Progenitor cell of endocrine pancreas (in vitro differentiated cells): ENCODE measurements at regions not wholly inside any gene's neighbourhood (a gene's known extent, or its start where the extent isn't known, plus 50 kb on each side); places are given as distances from the start of the nearest gene placed in this dataset.

Experiments
- DNase-seq: peaks from one replicate; pipeline ENCODE4 v3.0.0; 2021; ENCODE audit warnings: low spot score; ENCODE audit not compliant: unreplicated experiment
- H3K27ac Mint-ChIP-seq: 2 replicates; pipeline ENCODE4 v1.8.0; 2021; ENCODE audit warnings: mild to moderate bottlenecking, moderate library complexity, mixed read lengths
- H3K27me3 Mint-ChIP-seq: 2 replicates; pipeline ENCODE4 v1.8.0; 2021; ENCODE audit warnings: mixed read lengths
- H3K36me3 Mint-ChIP-seq: 2 replicates; pipeline ENCODE4 v1.8.0; 2022; ENCODE audit warnings: mixed read lengths; ENCODE audit not compliant: insufficient read depth
- H3K4me1 Mint-ChIP-seq: 2 replicates; pipeline ENCODE4 v1.8.0; 2021; ENCODE audit warnings: low read depth, mixed read lengths
- H3K4me3 Mint-ChIP-seq: 2 replicates; pipeline ENCODE4 v1.8.0; 2021; ENCODE audit warnings: low read depth, mild to moderate bottlenecking, moderate library complexity, mixed read lengths
- H3K9me3 Mint-ChIP-seq: 2 replicates; pipeline ENCODE4 v1.8.0; 2021; ENCODE audit warnings: low read depth, mixed read lengths
- TF ChIP-seq, protein P1 (sequence below): fragments of 200-600 bp; sonication (generic); IDR thresholded peaks from one replicate; pipeline ENCODE4 v1.5.0; 2021; ENCODE audit warnings: antibody characterized with exemption, mild to moderate bottlenecking; ENCODE audit not compliant: unreplicated experiment

DNA sequence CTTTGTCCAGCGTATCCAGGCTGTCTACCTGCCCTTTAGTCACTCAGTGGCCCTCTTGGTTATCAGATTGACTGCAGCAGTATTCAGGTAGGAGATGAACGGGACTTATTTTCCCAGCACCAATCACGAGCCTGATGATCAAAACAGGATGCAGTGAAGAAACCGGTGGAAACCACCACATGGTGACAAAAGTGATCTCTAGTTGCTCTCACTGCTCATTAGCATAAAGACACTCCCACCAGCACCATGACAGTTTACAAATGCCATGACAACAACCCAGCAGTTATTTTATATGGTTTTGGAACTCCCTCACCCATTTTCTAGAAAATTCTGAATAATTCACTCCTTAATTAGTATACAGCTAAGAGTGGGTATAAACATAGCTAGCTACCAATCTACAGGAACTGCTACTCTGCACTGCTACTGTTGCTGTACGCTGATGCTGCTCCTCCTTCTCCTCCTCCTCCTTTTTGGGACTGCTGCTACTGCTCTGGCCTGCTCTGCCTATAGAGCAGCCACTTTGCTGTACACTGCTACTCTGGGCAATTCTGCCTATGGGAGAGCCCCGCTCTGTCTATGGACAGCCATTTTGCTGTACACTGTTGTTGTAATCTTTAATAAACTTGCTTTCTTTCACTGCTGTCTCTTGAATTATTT, 142.5 kb upstream of the SSTR1 start:
- peaks cover 8% of the 10 kb centered on the region for H3K9me3 Mint-ChIP-seq
- H3K27ac Mint-ChIP-seq = no peak overlapping the region
- no peaks in the 10 kb centered on the region for H3K27me3 Mint-ChIP-seq
- TF ChIP-seq, protein P1, sequence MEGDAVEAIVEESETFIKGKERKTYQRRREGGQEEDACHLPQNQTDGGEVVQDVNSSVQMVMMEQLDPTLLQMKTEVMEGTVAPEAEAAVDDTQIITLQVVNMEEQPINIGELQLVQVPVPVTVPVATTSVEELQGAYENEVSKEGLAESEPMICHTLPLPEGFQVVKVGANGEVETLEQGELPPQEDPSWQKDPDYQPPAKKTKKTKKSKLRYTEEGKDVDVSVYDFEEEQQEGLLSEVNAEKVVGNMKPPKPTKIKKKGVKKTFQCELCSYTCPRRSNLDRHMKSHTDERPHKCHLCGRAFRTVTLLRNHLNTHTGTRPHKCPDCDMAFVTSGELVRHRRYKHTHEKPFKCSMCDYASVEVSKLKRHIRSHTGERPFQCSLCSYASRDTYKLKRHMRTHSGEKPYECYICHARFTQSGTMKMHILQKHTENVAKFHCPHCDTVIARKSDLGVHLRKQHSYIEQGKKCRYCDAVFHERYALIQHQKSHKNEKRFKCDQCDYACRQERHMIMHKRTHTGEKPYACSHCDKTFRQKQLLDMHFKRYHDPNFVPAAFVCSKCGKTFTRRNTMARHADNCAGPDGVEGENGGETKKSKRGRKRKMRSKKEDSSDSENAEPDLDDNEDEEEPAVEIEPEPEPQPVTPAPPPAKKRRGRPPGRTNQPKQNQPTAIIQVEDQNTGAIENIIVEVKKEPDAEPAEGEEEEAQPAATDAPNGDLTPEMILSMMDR = no peak
- no peak for DNase-seq
- no peaks in the 10 kb centered on the region for H3K4me1 Mint-ChIP-seq
- H3K4me3 Mint-ChIP-seq = no peak overlapping the region
- H3K36me3 Mint-ChIP-seq = peaks cover 4% of the 10 kb centered on the region

DNA sequence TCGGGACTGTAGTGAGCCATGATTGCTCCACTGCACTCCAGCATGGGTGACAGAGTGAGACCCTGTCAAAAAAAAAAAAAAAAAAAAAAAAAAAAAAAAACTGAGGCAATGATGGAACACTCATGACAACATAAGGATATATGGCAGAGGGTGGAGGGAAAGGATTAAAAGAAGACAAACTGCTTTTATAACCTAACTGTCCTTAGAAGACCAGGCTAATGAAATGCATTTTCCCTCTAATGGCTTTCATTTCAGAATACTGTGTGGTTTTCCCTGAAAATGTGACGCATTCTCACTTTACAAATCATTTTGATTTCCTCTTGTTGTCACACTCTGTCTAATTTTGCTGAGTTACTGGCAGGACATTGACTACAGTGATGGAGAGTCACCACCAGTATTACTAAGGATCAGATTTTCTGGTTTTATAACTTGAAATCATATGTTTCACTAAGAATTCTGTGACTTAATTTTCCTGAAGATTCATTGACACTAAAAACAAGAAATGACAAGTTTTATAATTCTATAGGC, 137.6 kb upstream of the SSTR1 start:
- H3K4me1 Mint-ChIP-seq = no peaks in the 10 kb centered on the region
- H3K36me3 Mint-ChIP-seq = no peaks in the 10 kb centered on the region
- no peak overlapping the region for H3K4me3 Mint-ChIP-seq
- no peak overlapping the region for H3K27ac Mint-ChIP-seq
- TF ChIP-seq, protein P1 = no peak
- no peaks in the 10 kb centered on the region for H3K27me3 Mint-ChIP-seq
- no peaks in the 10 kb centered on the region for H3K9me3 Mint-ChIP-seq
- no peak for DNase-seq

DNA sequence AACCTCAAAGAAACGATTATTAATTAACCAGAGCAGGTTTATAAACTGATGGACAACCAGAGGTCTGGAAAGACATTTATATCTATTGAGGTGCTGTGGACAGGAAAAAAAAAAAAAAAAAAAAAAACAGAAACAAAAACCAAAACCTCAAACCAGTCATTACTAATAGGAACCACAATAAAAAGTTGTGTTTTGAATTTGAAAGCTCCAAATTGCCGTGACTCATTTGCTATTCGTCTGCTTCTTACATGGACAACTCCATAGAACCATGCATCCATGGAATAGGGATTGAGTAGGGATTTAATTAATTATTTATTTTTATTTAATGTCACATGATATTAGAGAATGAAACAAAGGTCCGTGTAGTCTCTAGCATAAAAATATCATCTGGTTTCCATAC, 134.1 kb upstream of the SSTR1 start:
- Mint-ChIP-seq H3K36me3 (no peaks in the 10 kb centered on the region), H3K27me3 (no peaks in the 10 kb centered on the region), H3K4me3 (no peak overlapping the region), H3K27ac (no peak overlapping the region), H3K9me3 (no peaks in the 10 kb centered on the region), H3K4me1 (peaks cover 1% of the 10 kb centered on the region)
- TF ChIP-seq, protein P1 = no peak
- no peak for DNase-seq

DNA sequence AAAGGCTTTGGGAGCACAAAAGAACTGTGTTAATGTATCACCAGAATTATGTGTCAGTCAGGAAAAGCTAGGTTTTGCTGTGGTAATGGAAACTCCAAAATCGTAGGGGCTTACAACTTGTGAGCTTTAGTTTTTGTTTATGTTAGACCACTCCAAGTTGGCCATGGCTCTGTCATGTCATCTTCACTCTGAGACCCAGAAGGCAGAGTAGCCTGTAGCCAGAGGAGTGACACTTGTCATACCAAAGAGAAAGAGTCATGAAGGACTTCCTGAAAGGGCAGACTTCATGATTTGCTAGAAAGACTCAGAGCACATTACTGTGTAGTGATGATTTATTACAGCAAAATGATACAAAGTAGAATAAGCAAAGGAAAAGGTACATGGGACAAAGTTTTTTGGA, 133.6 kb upstream of the SSTR1 start:
- TF ChIP-seq, protein P1 = no peak
- H3K27me3 Mint-ChIP-seq = no peaks in the 10 kb centered on the region

DNA sequence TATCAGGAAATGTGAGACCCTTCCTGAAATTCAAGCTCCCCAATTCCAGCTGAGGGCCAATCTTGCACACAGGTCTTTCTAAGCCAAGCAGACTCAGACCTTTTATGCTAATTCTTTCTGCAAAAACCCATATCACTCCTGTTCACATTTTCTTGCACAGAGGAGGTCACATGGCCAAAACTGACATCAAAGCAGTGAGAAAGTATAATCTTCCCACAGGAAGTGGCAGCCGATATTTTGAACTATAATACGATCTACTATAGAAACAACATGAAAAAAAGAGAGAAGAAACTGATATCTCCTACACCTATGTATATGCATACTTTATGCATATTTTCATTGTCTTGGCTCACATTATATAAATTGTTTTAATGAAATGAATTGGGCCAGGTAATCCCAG, 132.9 kb upstream of the SSTR1 start:
- H3K4me3 Mint-ChIP-seq = no peak overlapping the region
- H3K27me3 Mint-ChIP-seq = no peaks in the 10 kb centered on the region
- TF ChIP-seq, protein P1 = no peak
- no peak for DNase-seq
- peaks cover 7% of the 10 kb centered on the region for H3K4me1 Mint-ChIP-seq
- H3K36me3 Mint-ChIP-seq = no peaks in the 10 kb centered on the region
- no peak overlapping the region for H3K27ac Mint-ChIP-seq
- H3K9me3 Mint-ChIP-seq = no peaks in the 10 kb centered on the region

More for the DNA sequence above, 133.6 kb upstream of the SSTR1 start:
- Mint-ChIP-seq H3K36me3 (no peaks in the 10 kb centered on the region), H3K9me3 (no peaks in the 10 kb centered on the region), H3K4me1 (peaks cover 2% of the 10 kb centered on the region), H3K27ac (no peak overlapping the region), H3K4me3 (no peak overlapping the region)
- DNase-seq = no peak
